Ishikawa (cell line): ENCODE measurements at regions not wholly inside any gene's neighbourhood (a gene's known extent, or its start where the extent isn't known, plus 50 kb on each side); places are given as distances from the start of the nearest gene placed in this dataset.
"Not testable (repeated sequence)": the region's sequence is repeated elsewhere in the genome, so short reads cannot be mapped to it uniquely, and the experiment has no call there.

Source experiments
- CEBPB ChIP-seq: IDR thresholded peaks from 2 replicates; pipeline ENCODE4 v1.6.1; 2012
- CREB1 ChIP-seq: IDR thresholded peaks from 2 replicates; pipeline ENCODE4 v1.6.1; 2012; ENCODE audit warnings: low read depth
- EGR1 ChIP-seq: IDR thresholded peaks from 2 replicates; pipeline ENCODE4 v1.6.1; 2012
- EP300 ChIP-seq: IDR thresholded peaks from 2 replicates; pipeline ENCODE4 v1.6.1; 2012; ENCODE audit warnings: borderline replicate concordance
- MAX ChIP-seq: IDR thresholded peaks from 2 replicates; pipeline ENCODE4 v1.6.1; 2012
- RAD21 ChIP-seq: IDR thresholded peaks from 2 replicates; pipeline ENCODE4 v1.6.1; 2012; ENCODE audit warnings: low read depth
- TCF12 ChIP-seq: IDR thresholded peaks from 2 replicates; pipeline ENCODE4 v1.6.1; 2012; ENCODE audit warnings: low read depth
- USF1 ChIP-seq: IDR thresholded peaks from 2 replicates; pipeline ENCODE4 v1.6.1; 2012
- YY1 ChIP-seq: IDR thresholded peaks from 2 replicates; pipeline ENCODE4 v1.6.1; 2012; ENCODE audit warnings: low read depth

DNA sequence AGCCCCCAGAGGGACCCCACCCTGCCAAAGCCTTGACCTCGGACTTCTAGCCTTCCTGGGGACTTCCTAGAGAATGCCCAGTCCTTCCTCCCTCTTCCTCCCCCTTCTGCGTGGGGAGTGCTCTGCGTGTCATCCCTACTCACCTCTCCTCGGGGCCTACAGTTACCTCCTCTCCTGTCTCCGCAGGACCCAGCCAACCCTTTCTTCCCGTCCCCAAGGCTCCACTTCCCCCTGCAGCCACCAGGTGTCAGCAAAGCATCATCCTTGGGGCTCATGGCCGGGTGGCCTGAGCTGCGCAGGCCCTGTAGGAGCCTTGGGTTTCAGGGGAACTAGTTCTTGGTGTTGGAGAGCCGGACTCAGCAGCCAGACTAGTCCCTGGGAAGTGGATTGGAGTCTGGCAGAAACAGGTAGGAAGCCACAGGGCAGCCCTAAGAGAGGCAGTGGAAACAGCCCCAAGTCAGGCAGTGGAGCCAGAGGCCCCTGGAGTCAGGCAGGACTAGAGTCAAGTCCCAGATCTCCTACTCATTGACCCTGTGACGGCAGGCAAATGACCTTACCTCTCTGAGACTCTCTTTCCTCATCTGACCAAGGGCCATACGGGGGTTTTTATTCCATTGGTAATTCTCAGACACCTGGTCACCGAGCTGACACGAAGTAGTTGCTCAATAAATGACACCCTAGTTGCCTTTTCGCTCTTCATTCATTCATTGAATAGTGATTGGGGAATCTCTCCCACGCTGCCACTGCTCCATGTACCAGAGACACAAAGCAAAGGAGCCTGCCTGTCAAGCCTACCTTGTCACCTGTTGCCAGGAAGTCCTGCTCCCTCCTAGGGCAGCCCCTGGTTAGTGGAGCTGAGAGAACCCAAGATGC lies 101.8 kb upstream of the GRK3 start:
- TF ChIP-seq MAX, TCF12, USF1, CEBPB, EP300, CREB1, EGR1: not testable (repeated sequence)
- TF ChIP-seq RAD21 (peak; percentile 98), YY1 (peak; percentile 49; the same call in 1 of the 2 replicates)
